BJ (cell line): ENCODE measurements at regions not wholly inside any gene's neighbourhood (a gene's known extent, or its start where the extent isn't known, plus 50 kb on each side); places are given as distances from the start of the nearest gene placed in this dataset.

ENCODE experiments used
- CTCF ChIA-PET: fragments of 350-600 bp; formaldehyde crosslinking; extraction: SDS; loops from one replicate; lab custom pipeline; 2021; ENCODE audit warnings: antibody characterized with exemption, inconsistent platforms; lab: Yijun Ruan, JAX
- POLR2A ChIA-PET: fragments of 300-600 bp; sonication (Branson Sonifier 250); formaldehyde crosslinking; extraction: SDS; loops from one replicate; lab custom pipeline; 2021; ENCODE audit warnings: antibody characterized with exemption; lab: Charles Lee
- DNase-seq: peaks from one replicate; pipeline ENCODE4 v3.0.0-alpha.2; 2011; ENCODE audit warnings: low read depth
- H3K27me3 ChIP-seq: 2 replicates; pipeline ENCODE4 v1.6.0; 2011; ENCODE audit warnings: low read length; ENCODE audit not compliant: control insufficient read depth, insufficient read depth
- H3K36me3 ChIP-seq: 2 replicates; pipeline ENCODE4 v1.5.1; 2011; ENCODE audit warnings: low read length; ENCODE audit not compliant: control insufficient read depth, insufficient read depth
- H3K4me3 ChIP-seq: 2 replicates; pipeline ENCODE4 v1.5.1; 2011; ENCODE audit warnings: low read depth, mild to moderate bottlenecking, control low read depth, low read length
- CTCF ChIP-seq: IDR thresholded peaks from 2 replicates; pipeline ENCODE4 v1.5.1; 2011; ENCODE audit warnings: low read depth, mild to moderate bottlenecking, control low read depth, inconsistent platforms, low read length, moderate library complexity; ENCODE audit not compliant: insufficient read depth

DNA sequence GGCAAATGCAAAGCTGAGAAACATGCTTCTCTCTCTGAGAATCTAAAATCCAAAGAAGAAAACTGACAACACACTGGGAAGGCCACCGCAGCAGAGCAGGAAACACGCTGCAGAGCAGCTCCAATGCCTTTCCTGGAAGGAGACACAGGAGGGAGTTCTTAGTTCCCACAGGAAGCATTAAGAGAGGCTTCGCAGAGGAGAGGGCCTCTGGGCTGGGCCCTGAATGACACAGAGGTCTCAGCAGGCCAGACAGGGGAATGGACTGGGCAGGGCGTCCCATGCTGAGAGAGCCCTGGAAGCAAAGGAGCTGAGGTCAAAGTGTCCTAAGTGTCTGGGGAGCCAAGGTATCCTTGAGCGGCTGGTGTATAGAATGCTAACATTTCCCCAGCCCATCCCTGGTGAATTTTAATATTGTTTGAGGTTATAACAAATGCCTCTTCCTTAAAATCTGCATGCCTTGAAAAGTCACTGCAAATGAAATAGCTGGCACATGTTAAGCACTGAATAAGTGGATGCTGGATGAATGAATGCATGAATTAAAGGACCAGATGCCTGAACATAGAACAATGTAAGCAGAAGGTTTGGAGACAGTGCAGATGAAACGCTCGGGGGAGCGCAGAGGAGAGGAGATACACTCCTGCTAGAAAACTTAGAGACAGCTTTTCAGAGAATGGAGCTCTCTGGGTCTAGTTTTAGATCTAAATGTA, 110.0 kb upstream of the SYNDIG1 start:
- H3K4me3 ChIP-seq, result no peak overlapping the region
- no peaks in the 10 kb centered on the region for H3K27me3 ChIP-seq
- H3K36me3 ChIP-seq, result no peaks in the 10 kb centered on the region
- ChIA-PET CTCF (interaction anchor here (0.6 kb wide), 1 partner anchor 11 kb away, joined by 3 read pairs; no protein-coding TSS in a partner anchor), POLR2A (no interaction called here)
- no peak for DNase-seq
- no peak for TF ChIP-seq CTCF

GRCh38 chr20:24357931-24358330, 111.5 kb upstream of the SYNDIG1 start:
- Histone ChIP-seq H3K36me3 (no peaks in the 10 kb centered on the region), H3K27me3 (no peaks in the 10 kb centered on the region), H3K4me3 (no peak overlapping the region)
- DNase-seq, result no peak
- POLR2A ChIA-PET, result no interaction called here
- CTCF ChIA-PET, result no interaction called here
- TF ChIP-seq CTCF, result no peak

DNA sequence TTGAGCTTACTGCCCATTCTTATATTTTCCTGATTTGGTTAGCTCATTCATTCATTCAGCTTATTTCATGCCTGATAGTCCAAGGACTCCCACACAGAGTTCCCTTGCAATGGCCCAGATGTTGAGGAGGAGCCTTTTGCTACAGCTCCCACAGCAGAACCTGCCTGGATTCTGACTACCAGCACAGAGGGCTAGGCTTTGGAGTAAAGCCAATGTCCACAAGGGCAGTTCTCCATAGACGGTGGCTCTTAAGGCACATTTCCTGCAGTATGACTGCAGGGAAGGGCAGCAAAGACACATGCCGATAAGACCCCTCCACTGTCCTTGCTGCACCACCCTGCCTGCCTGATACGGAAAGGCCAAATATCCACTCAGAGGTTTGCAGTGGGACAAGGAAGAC, 112.3 kb upstream of the SYNDIG1 start:
- TF ChIP-seq CTCF, result no peak
- Histone ChIP-seq H3K27me3 (no peaks in the 10 kb centered on the region), H3K36me3 (no peaks in the 10 kb centered on the region), H3K4me3 (no peak overlapping the region)
- DNase-seq, result no peak
- ChIA-PET CTCF (no interaction called here), POLR2A (no interaction called here)

- POLR2A ChIA-PET, result no interaction called here
- H3K27me3 ChIP-seq, result no peaks in the 10 kb centered on the region
- no peak overlapping the region for H3K4me3 ChIP-seq
- no peak for DNase-seq
- no peaks in the 10 kb centered on the region for H3K36me3 ChIP-seq
- TF ChIP-seq CTCF, result no peak
- CTCF ChIA-PET, result no interaction called here
These were observed 116.2 kb upstream of the SYNDIG1 start for GRCh38 chr20:24353135-24353690.

GRCh38 chr20:24350923-24351368, 118.5 kb upstream of the SYNDIG1 start:
- Histone ChIP-seq H3K4me3 (no peak overlapping the region), H3K27me3 (no peaks in the 10 kb centered on the region), H3K36me3 (no peaks in the 10 kb centered on the region)
- ChIA-PET CTCF (no interaction called here), POLR2A (no interaction called here)
- no peak for TF ChIP-seq CTCF
- DNase-seq, result peak; percentile 26
